GM21723 (cell line): ENCODE measurements at regions not wholly inside any gene's neighbourhood (a gene's known extent, or its start where the extent isn't known, plus 50 kb on each side); places are given as distances from the start of the nearest gene placed in this dataset.

Experiments used
- ATAC-seq: cut with Tn5 transposase; IDR thresholded peaks from one replicate; pipeline ENCODE4 v1.9.1; 2021; ENCODE audit warnings: mild to moderate bottlenecking, moderate library complexity; ENCODE audit not compliant: unreplicated experiment

GRCh38 chr5:126354012-126354857 is 69.0 kb upstream of the GRAMD2B start:
- ATAC-seq = peak; percentile 41

GRCh38 chr5:126354858-126355731 is 68.1 kb upstream of the GRAMD2B start:
- ATAC-seq = no peak

- peak; percentile 39 for ATAC-seq
Measured at GRCh38 chr5:126355940-126356339, 67.3 kb upstream of the GRAMD2B start.

GRCh38 chr5:126357585-126358342 is 65.4 kb upstream of the GRAMD2B start:
- ATAC-seq = peak; percentile 6

- ATAC-seq = peak; percentile 77
Measured at GRCh38 chr5:126358525-126358924, 64.7 kb upstream of the GRAMD2B start.

- no peak for ATAC-seq
Measured at GRCh38 chr5:126359884-126360283, 63.3 kb upstream of the GRAMD2B start.

GRCh38 chr5:126360467-126360866 is 62.7 kb upstream of the GRAMD2B start:
- ATAC-seq = peak; percentile 34

GRCh38 chr5:126363658-126364057 is 59.6 kb upstream of the GRAMD2B start:
- no peak for ATAC-seq

- ATAC-seq = no peak
Measured at GRCh38 chr5:126364206-126364902, 58.9 kb upstream of the GRAMD2B start.

GRCh38 chr5:126365446-126366198 is 57.6 kb upstream of the GRAMD2B start:
- ATAC-seq = no peak

- no peak for ATAC-seq
Measured at GRCh38 chr5:126366199-126366560, 57.0 kb upstream of the GRAMD2B start.

- peak; percentile 69 for ATAC-seq
Measured at GRCh38 chr5:126368239-126368812, 54.9 kb upstream of the GRAMD2B start.

GRCh38 chr5:126369083-126369482 is 54.1 kb upstream of the GRAMD2B start:
- no peak for ATAC-seq

- no peak for ATAC-seq
Measured at GRCh38 chr5:126369995-126370731, 53.0 kb upstream of the GRAMD2B start.

- ATAC-seq = no peak
Measured at GRCh38 chr5:126370796-126371718, 52.2 kb upstream of the GRAMD2B start.

- no peak for ATAC-seq
Measured at GRCh38 chr5:126373375-126374108, 49.7 kb upstream of the GRAMD2B start.
